GM12878 (cell line): ENCODE measurements at regions not wholly inside any gene's neighbourhood (a gene's known extent, or its start where the extent isn't known, plus 50 kb on each side); places are given as distances from the start of the nearest gene placed in this dataset.

Source experiments
- ATAC-seq: fragments of 200-7000 bp; cut with Tn5 transposase; 3 replicates; pipeline ENCODE4 v1.9.1; 2020; ENCODE audit warnings: mild to moderate bottlenecking, moderate library complexity
- BruUV-seq: library from RNA; stranded (reverse); fragments of 400-500 nt; replicated peaks from 2 replicates; lab custom pipeline; 2021; lab: Mats Ljungman, UMichigan
- CTCF ChIA-PET: fragments of 300-600 bp; sonication (Branson Sonifier 250); formaldehyde crosslinking; extraction: SDS; loops from one replicate; lab custom pipeline; 2021; ENCODE audit warnings: inconsistent platforms; lab: Yijun Ruan, JAX
- POLR2A ChIA-PET: fragments of 350-600 bp; formaldehyde crosslinking; extraction: SDS; loops from one replicate; lab custom pipeline; 2021; ENCODE audit warnings: inconsistent platforms; lab: Charles Lee
- RAD21 ChIA-PET: fragments of 300-600 bp; sonication (Branson Sonifier 250); formaldehyde crosslinking; loops from one replicate; lab custom pipeline; 2023; ENCODE audit warnings: antibody characterized with exemption; ENCODE audit not compliant: unreplicated experiment; lab: Charles Lee
- SMC1A ChIA-PET: fragments of 300-600 bp; sonication (Branson Sonifier 250); formaldehyde crosslinking; loops from one replicate; lab custom pipeline; 2023; ENCODE audit not compliant: unreplicated experiment, uncharacterized antibody; lab: Charles Lee
- DNase-seq: peaks from one replicate; pipeline ENCODE4 v3.0.0-alpha.2; 2011; ENCODE audit warnings: low read depth, low spot score
- FAIRE-seq: peaks from 3 replicates; lab custom pipeline; 2011; peaks lifted over from hg19 to GRCh38; lab: Jason Lieb, UNC
- H2AFZ ChIP-seq: 2 replicates; pipeline ENCODE4 v1.6.0; 2011; ENCODE audit warnings: low read depth, low read length, control low read depth; ENCODE audit not compliant: control insufficient read depth
- H3K27ac ChIP-seq: 2 replicates; pipeline ENCODE4 v1.5.1; 2011; ENCODE audit warnings: control low read depth; ENCODE audit not compliant: control insufficient read depth, insufficient read depth
- H3K27me3 ChIP-seq, 2 experiments: replicated peaks in 1 of 2; 2 replicates each; pipeline versions ENCODE4 v1.6.0 to v1.6.1; 2011; ENCODE audit warnings: low read length in 1 of 2; ENCODE audit not compliant: control insufficient read depth in 2 of 2, insufficient read depth in 2 of 2
- H3K36me3 ChIP-seq, 2 experiments: 2 replicates each; pipeline ENCODE4 v1.5.1; 2011; ENCODE audit warnings: low read length in 1 of 2; ENCODE audit not compliant: control insufficient read depth in 2 of 2, insufficient read depth in 2 of 2
- H3K4me1 ChIP-seq: 2 replicates; pipeline ENCODE4 v1.6.1; 2011; ENCODE audit warnings: mild to moderate bottlenecking, low read length, moderate library complexity, mixed read lengths; ENCODE audit not compliant: control insufficient read depth, insufficient read depth
- H3K4me2 ChIP-seq: 2 replicates; pipeline ENCODE4 v1.6.0; 2011; ENCODE audit warnings: control low read depth; ENCODE audit not compliant: control insufficient read depth, insufficient read depth
- H3K4me3 ChIP-seq: fragments of 200-600 bp; sonication (generic); 2 replicates; pipeline ENCODE4 v1.5.1; 2016
- H3K79me2 ChIP-seq: 2 replicates; pipeline ENCODE4 v1.6.0; 2011; ENCODE audit warnings: low read length; ENCODE audit not compliant: control insufficient read depth, insufficient read depth
- H3K9ac ChIP-seq: 2 replicates; pipeline ENCODE4 v1.8.0; 2011; ENCODE audit warnings: low read length, control low read depth, mixed read lengths; ENCODE audit not compliant: control insufficient read depth, insufficient read depth
- H3K9me3 ChIP-seq: replicated peaks from 3 replicates; pipeline ENCODE4 v1.5.1; 2011; ENCODE audit warnings: mild to moderate bottlenecking, low read length; ENCODE audit not compliant: control insufficient read depth, insufficient read depth
- H4K20me1 ChIP-seq: 2 replicates; pipeline ENCODE4 v1.6.0; 2011; ENCODE audit not compliant: control insufficient read depth, insufficient read depth
- BHLHE40 ChIP-seq, 2 experiments: fragments of 450-650 bp in 1 of 2; IDR thresholded peaks; 2 replicates each; pipeline ENCODE4 v1.6.1; 2011 to 2017; ENCODE audit warnings: low read depth in 2 of 2, borderline replicate concordance in 1 of 2, improper control_type of control experiment in 1 of 2, low read length in 1 of 2, mild to moderate bottlenecking in 1 of 2
- CBFB ChIP-seq: IDR thresholded peaks from 2 replicates; pipeline ENCODE4 v1.6.1; 2016; ENCODE audit warnings: antibody characterized with exemption, low read depth
- HCFC1 ChIP-seq: fragments of 150-350 bp; IDR thresholded peaks from 2 replicates; pipeline ENCODE4 v1.6.1; 2014; ENCODE audit warnings: low read length
- HDGF ChIP-seq: fragments of 450-650 bp; IDR thresholded peaks from 2 replicates; pipeline ENCODE4 v1.6.1; 2016; ENCODE audit warnings: antibody characterized with exemption
- MEF2B ChIP-seq: fragments of 450-650 bp; IDR thresholded peaks from 2 replicates; pipeline ENCODE4 v1.6.1; 2018; ENCODE audit warnings: mild to moderate bottlenecking, moderate library complexity; ENCODE audit not compliant: partially characterized antibody, poor library complexity, severe bottlenecking
- RAD21 ChIP-seq: IDR thresholded peaks from 2 replicates; pipeline ENCODE4 v1.6.1; 2011; ENCODE audit warnings: mild to moderate bottlenecking, low read depth, low read length, moderate library complexity; ENCODE audit not compliant: insufficient read depth
- RELA ChIP-seq: fragments of 450-650 bp; IDR thresholded peaks from 2 replicates; pipeline ENCODE4 v1.8.0; 2014; ENCODE audit warnings: borderline replicate concordance; ENCODE audit not compliant: partially characterized antibody
- RELB ChIP-seq: fragments of 450-650 bp; IDR thresholded peaks from 2 replicates; pipeline ENCODE4 v1.6.1; 2017; ENCODE audit warnings: low read depth, mild to moderate bottlenecking, moderate library complexity
- SKIL ChIP-seq: fragments of 450-650 bp; IDR thresholded peaks from 2 replicates; pipeline ENCODE4 v1.6.1; 2017; ENCODE audit warnings: mild to moderate bottlenecking, low read depth, inconsistent platforms; ENCODE audit not compliant: poor library complexity, severe bottlenecking
- TAF1 ChIP-seq: IDR thresholded peaks from 2 replicates; pipeline ENCODE4 v1.6.1; 2011; ENCODE audit warnings: mild to moderate bottlenecking, low read depth, low read length, borderline replicate concordance
- YBX1 ChIP-seq: fragments of 450-650 bp; IDR thresholded peaks from 2 replicates; pipeline ENCODE4 v1.6.1; 2016; ENCODE audit warnings: antibody characterized with exemption
- YY1 ChIP-seq: IDR thresholded peaks from 2 replicates; pipeline ENCODE4 v1.6.1; 2011; ENCODE audit warnings: low read depth, mild to moderate bottlenecking, low read length
- ZZZ3 ChIP-seq: IDR thresholded peaks from 2 replicates; pipeline ENCODE4 v1.6.1; 2011; ENCODE audit warnings: low read depth; ENCODE audit not compliant: control insufficient read depth, insufficient read length
- WGBS: methylation state at CpG from one replicate; pipeline ENCODE4 v1.1.6; 2016; ENCODE audit warnings: low lambda C conversion rate; ENCODE audit not compliant: insufficient replicate concordance, insufficient coverage; ENCODE audit errors: missing lambda C conversion rate; 5-methylcytosine and 5-hydroxymethylcytosine counted together
- in situ Hi-C: fragments of 300-500 bp; cut with MboI; formaldehyde crosslinking; loops from 9 replicates; pipeline ENCODE4 v1.14.3; 2018; ENCODE audit warnings: mixed read lengths
- intact Hi-C: fragments of 100-400 bp; cut with micrococcal nuclease; formaldehyde crosslinking; loops from one replicate; pipeline ENCODE4 v1.14.2; 2022; ENCODE audit not compliant: unreplicated experiment

- FAIRE-seq (no peak), ATAC-seq (no peak), DNase-seq (no peak)
- Histone ChIP-seq H2AFZ (no peak overlapping the region), H3K27me3 (0 out of 4 replicates have a peak, but pooled peaks cover 0 to 2% of the 10 kb centered on the region in 2 experiments), H3K4me1 (peaks cover 25% of the 10 kb centered on the region), H4K20me1 (no peaks in the 10 kb centered on the region), H3K36me3 (no peaks in the 10 kb centered on the region), H3K4me2 (no peak overlapping the region), H3K9ac (no peak overlapping the region), H3K9me3 (no peaks in the 10 kb centered on the region; the same call in 2 of the 3 replicates), H3K27ac (no peak overlapping the region), H3K4me3 (no peak overlapping the region), H3K79me2 (no peaks in the 10 kb centered on the region)
- POLR2A ChIA-PET: interaction anchor here (0.7 kb wide), 1 partner anchor 514 kb away, joined by 7 read pairs; no protein-coding TSS in a partner anchor
- intact Hi-C loops: no loop called here
- RAD21 ChIA-PET: no interaction called here
- in situ Hi-C loops: no loop called here
- SMC1A ChIA-PET: interaction anchor here (1.1 kb wide), 1 partner anchor 12 kb away, joined by 3 read pairs; no protein-coding TSS in a partner anchor
- BruUV-seq: no TSS peak
- CTCF ChIA-PET: interaction anchor here (1.6 kb wide), 1 partner anchor 19 kb away, joined by 3 read pairs; no protein-coding TSS in a partner anchor
- 33% methylated on average over 8 of the region's 8 CpGs for WGBS
- TF ChIP-seq MEF2B (peak; percentile 57), ZZZ3 (no peak), CBFB (no peak), HDGF (no peak)
These were observed 96.4 kb downstream of the SYF2 start for GRCh38 chr1:25135909-25136308.

- 60% methylated on average over 6 of the region's 7 CpGs for WGBS
- no peaks in the 10 kb centered on the region for H4K20me1 ChIP-seq
- SMC1A ChIA-PET: interaction anchor here (1.1 kb wide), 1 partner anchor 13 kb away, joined by 3 read pairs; no protein-coding TSS in a partner anchor
- in situ Hi-C loops (no loop called here), intact Hi-C loops (no loop called here)
- 0 out of 4 replicates have a peak, but pooled peaks cover 0 to 2% of the 10 kb centered on the region in 2 experiments for H3K27me3 ChIP-seq
- CTCF ChIA-PET: interaction anchor here (1.6 kb wide), 1 partner anchor 18 kb away, joined by 3 read pairs; no protein-coding TSS in a partner anchor
- FAIRE-seq (no peak), ATAC-seq (no peak), DNase-seq (no peak)
- H3K9ac ChIP-seq: no peak overlapping the region
- H3K9me3 ChIP-seq: no peaks in the 10 kb centered on the region; the same call in 2 of the 3 replicates
- POLR2A ChIA-PET: interaction anchor here (0.5 to 0.7 kb wide), 2 partner anchors 430 to 513 kb away, joined by 5 to 7 read pairs; no protein-coding TSS in a partner anchor
- no peaks in the 10 kb centered on the region for H3K79me2 ChIP-seq
- RAD21 ChIA-PET: no interaction called here
- no peak overlapping the region for H3K4me3 ChIP-seq
- no peak overlapping the region for H2AFZ ChIP-seq
- peaks cover 17% of the 10 kb centered on the region for H3K4me1 ChIP-seq
- no peaks in the 10 kb centered on the region for H3K36me3 ChIP-seq
- no peak overlapping the region for H3K4me2 ChIP-seq
- BruUV-seq: no TSS peak
- H3K27ac ChIP-seq: no peak overlapping the region
- TF ChIP-seq RAD21: no peak
- no peak for TF ChIP-seq YBX1
- TF ChIP-seq BHLHE40 (IDR thresholded peaks at IDR 0.05; ENCODE audit: borderline replicate concordance in 1 of 2, low read depth in 2 of 2, low read length in 1 of 2): no peak
- no peak for TF ChIP-seq RELA
- no peak for TF ChIP-seq RELB
- TF ChIP-seq HCFC1: no peak
- TF ChIP-seq YY1: no peak
- TF ChIP-seq TAF1: no peak
- no peak for TF ChIP-seq SKIL
These were observed 97.4 kb downstream of the SYF2 start for GRCh38 chr1:25134801-25135461.
